Gastroesophageal sphincter (tissue), 4 donors: ENCODE measurements at regions not wholly inside any gene's neighbourhood (a gene's known extent, or its start where the extent isn't known, plus 50 kb on each side); places are given as distances from the start of the nearest gene placed in this dataset.

ENCODE experiments used
- ATAC-seq: fragments of 150-250 bp; one replicate; pipeline ENCODE4 v1.9.1; 2016; ENCODE audit warnings: mild to moderate bottlenecking, moderate library complexity
- H3K27ac ChIP-seq, 4 donors: fragments of 200-600 bp; sonication (generic) in 3 of 4; 1 replicate in 3 of 4; 2 replicates in 1 of 4; pipeline ENCODE4 v1.5.1; 2016 to 2019
- H3K27me3 ChIP-seq: fragments of 200-600 bp; sonication (generic); one replicate; pipeline ENCODE4 v1.5.1; 2019
- H3K36me3 ChIP-seq, 2 donors: fragments of 200-600 bp; sonication (generic); one replicate each; pipeline ENCODE4 v1.5.1; 2019; ENCODE audit warnings: control low read depth in 1 of 2
- H3K4me1 ChIP-seq, 3 donors: fragments of 200-600 bp; sonication (generic); 1 replicate in 2 of 3; 2 replicates in 1 of 3; pipeline ENCODE4 v1.5.1; 2016 to 2019; ENCODE audit warnings: control low read depth in 2 of 3
- H3K4me3 ChIP-seq, 2 donors: fragments of 200-600 bp; sonication (generic); one replicate each; pipeline ENCODE4 v1.5.1; 2019; ENCODE audit warnings: mild to moderate bottlenecking in 1 of 2, moderate library complexity in 1 of 2
- H3K9me3 ChIP-seq, 3 donors: fragments of 200-600 bp; sonication (generic); one replicate each; pipeline ENCODE4 v1.5.1; 2017 to 2019; ENCODE audit warnings: control low read depth in 2 of 3
- EP300 ChIP-seq: sonication (generic); formaldehyde crosslinking; IDR thresholded peaks from one replicate; pipeline ENCODE4 v1.6.1; 2017; ENCODE audit warnings: antibody characterized with exemption, mild to moderate bottlenecking
- POLR2A ChIP-seq, 2 donors: fragments of 450-650 bp; IDR thresholded peaks; one replicate each; pipeline ENCODE4 v1.6.1; 2017; ENCODE audit warnings: antibody characterized with exemption in 2 of 2, mild to moderate bottlenecking in 2 of 2, moderate library complexity in 1 of 2
- POLR2AphosphoS5 ChIP-seq: sonication (generic); formaldehyde crosslinking; IDR thresholded peaks from one replicate; pipeline ENCODE4 v1.6.1; 2017; ENCODE audit warnings: antibody characterized with exemption
- WGBS, 2 donors: methylation state at CpG; one replicate each; pipeline ENCODE4 v1.1.5; 2018; ENCODE audit warnings: low coverage in 1 of 2; 5-methylcytosine and 5-hydroxymethylcytosine counted together
- TF ChIP-seq, protein P1 (sequence below), 4 experiments: fragments of 200-600 bp in 2 of 4; fragments of 450-650 bp in 2 of 4; sonication (generic) in 1 of 4; IDR thresholded peaks; one replicate each; pipeline ENCODE4 v1.5.1; 2017 to 2019; ENCODE audit warnings: antibody characterized with exemption in 4 of 4, mild to moderate bottlenecking in 2 of 4, moderate library complexity in 2 of 4

DNA sequence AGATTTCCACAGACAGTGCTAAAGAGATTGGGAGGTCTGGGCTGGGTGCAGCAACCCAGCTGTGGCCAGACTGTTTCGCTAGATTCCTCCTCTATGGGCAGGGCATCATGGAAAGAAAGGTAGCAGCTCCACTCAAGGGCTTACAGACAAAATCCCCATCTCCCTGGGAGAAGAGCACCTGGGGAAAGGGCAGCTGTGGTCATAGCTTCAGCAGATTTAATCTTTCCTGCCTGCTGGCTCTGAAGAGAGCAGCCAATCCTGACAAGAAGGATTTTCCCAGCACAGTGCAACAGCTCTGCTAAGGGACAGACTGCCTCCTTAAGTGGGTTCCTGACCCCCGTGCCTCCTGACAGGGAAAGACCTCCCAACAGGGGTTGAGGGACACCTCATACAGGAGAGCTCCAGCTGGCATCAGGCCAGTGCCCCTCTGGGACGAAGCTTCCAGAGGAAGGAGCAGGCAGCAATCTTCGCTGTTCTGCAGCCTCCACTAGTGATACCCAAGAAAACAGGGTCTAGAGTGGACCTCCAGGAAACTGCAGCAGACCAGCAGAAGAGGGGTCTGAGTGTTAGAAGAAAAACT, 1379.3 kb upstream of the ACO1 start:
- ATAC-seq, result no peak
- Histone ChIP-seq H3K4me3 (no peak overlapping the region), H3K9me3 (no peaks in the 10 kb centered on the region), H3K27me3 (no peaks in the 10 kb centered on the region), H3K36me3 (no peaks in the 10 kb centered on the region), H3K27ac (no peak overlapping the region), H3K4me1 (no peaks in the 10 kb centered on the region)
- TF ChIP-seq, protein P1, sequence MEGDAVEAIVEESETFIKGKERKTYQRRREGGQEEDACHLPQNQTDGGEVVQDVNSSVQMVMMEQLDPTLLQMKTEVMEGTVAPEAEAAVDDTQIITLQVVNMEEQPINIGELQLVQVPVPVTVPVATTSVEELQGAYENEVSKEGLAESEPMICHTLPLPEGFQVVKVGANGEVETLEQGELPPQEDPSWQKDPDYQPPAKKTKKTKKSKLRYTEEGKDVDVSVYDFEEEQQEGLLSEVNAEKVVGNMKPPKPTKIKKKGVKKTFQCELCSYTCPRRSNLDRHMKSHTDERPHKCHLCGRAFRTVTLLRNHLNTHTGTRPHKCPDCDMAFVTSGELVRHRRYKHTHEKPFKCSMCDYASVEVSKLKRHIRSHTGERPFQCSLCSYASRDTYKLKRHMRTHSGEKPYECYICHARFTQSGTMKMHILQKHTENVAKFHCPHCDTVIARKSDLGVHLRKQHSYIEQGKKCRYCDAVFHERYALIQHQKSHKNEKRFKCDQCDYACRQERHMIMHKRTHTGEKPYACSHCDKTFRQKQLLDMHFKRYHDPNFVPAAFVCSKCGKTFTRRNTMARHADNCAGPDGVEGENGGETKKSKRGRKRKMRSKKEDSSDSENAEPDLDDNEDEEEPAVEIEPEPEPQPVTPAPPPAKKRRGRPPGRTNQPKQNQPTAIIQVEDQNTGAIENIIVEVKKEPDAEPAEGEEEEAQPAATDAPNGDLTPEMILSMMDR (IDR thresholded peaks at IDR 0.05), result no peak
- WGBS, 2 donors, result 60% methylated on average over 1 of the region's 4 CpGs; no CpG with 5 or more reads in 1 of the 2 donors

DNA sequence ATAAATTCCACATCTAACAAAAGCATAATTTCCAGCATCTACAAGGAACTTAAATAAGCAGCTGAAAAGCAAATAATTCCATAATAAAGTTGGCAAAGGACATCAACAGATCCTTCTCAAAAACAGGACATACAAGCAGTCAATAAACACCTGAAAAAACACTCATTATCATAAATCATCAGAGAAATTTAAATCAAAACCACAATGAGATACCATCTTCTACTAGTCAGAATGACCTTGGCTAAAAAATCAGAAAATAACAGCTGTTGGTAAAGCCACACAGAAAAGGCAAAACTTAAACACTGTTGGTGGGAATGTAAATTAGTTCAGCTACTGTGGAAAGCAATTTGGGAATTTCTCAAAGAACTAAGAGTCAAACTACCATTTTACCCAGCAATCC, 1371.1 kb upstream of the ACO1 start:
- Histone ChIP-seq H3K36me3 (no peaks in the 10 kb centered on the region), H3K4me3 (no peak overlapping the region), H3K9me3 (no peaks in the 10 kb centered on the region), H3K4me1 (no peaks in the 10 kb centered on the region), H3K27ac (no peak overlapping the region), H3K27me3 (no peaks in the 10 kb centered on the region)
- ATAC-seq, result no peak
- no peak for TF ChIP-seq EP300
- TF ChIP-seq POLR2AphosphoS5, result no peak
- no peak for TF ChIP-seq POLR2A (IDR thresholded peaks at IDR 0.05)
- TF ChIP-seq, protein P1 (IDR thresholded peaks at IDR 0.05), result no peak

DNA sequence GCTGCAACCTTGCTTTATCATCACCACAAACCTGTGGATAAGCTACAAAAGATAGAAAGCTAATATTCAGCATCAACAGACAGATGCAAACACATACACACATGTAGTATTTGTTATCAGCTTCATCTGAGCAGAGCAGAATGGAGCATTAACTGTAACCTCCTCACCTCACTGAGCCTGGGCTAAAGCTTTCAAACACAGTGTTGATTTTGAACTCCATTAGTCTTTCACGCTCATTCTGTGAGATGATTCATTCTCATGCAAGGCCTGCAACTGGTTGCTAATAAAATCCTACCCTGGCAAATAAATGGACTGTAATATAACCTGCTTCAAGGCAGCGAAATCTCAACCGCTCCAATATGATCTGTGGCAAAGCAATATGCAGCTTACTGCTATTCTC, 1360.6 kb upstream of the ACO1 start:
- no peaks in the 10 kb centered on the region for H3K36me3 ChIP-seq
- ATAC-seq, result no peak
- no peak for TF ChIP-seq POLR2A (IDR thresholded peaks at IDR 0.05)
- no peak for TF ChIP-seq POLR2AphosphoS5
- no peak for TF ChIP-seq EP300
- TF ChIP-seq, protein P1 (IDR thresholded peaks at IDR 0.05), result no peak
- H3K27ac ChIP-seq, result no peak overlapping the region
- no peaks in the 10 kb centered on the region for H3K27me3 ChIP-seq
- H3K9me3 ChIP-seq, result no peaks in the 10 kb centered on the region
- H3K4me3 ChIP-seq, result no peak overlapping the region
- H3K4me1 ChIP-seq, result no peaks in the 10 kb centered on the region
- WGBS, 2 donors, result 47 to 86% methylated on average over 3 of the region's 3 CpGs

DNA sequence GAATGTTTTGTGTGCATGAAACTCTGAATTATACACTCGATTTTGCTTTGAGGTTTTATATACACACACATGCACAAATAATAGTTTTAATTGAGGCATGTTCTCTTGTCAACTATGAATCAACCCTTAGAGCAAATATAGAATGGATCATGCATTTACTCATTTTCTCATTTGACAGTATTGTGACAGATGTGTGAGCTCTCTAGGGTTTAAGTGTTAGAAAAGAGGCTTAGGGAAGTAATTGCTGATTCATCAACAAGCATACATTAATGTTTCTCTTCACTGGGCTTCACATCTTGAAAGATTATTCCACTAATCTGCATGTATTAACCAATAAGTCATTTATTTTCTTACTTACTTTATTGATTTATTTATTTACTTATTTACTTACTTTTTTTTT, 1356.8 kb upstream of the ACO1 start:
- H3K4me1 ChIP-seq, result peaks cover 0 to 10% (median 0%) of the 10 kb centered on the region in 3 donors
- TF ChIP-seq, protein P1 (IDR thresholded peaks at IDR 0.05), result no peak
- TF ChIP-seq POLR2AphosphoS5 (no peak), EP300 (no peak), POLR2A (IDR thresholded peaks at IDR 0.05) (no peak)
- H3K36me3 ChIP-seq, result no peaks in the 10 kb centered on the region
- H3K27me3 ChIP-seq, result no peaks in the 10 kb centered on the region
- WGBS, 2 donors, result 35 to 53% methylated on average over 1 of the region's 1 CpG
- ATAC-seq, result no peak
- H3K9me3 ChIP-seq, result no peaks in the 10 kb centered on the region
- H3K4me3 ChIP-seq, result no peak overlapping the region
- no peak overlapping the region for H3K27ac ChIP-seq

DNA sequence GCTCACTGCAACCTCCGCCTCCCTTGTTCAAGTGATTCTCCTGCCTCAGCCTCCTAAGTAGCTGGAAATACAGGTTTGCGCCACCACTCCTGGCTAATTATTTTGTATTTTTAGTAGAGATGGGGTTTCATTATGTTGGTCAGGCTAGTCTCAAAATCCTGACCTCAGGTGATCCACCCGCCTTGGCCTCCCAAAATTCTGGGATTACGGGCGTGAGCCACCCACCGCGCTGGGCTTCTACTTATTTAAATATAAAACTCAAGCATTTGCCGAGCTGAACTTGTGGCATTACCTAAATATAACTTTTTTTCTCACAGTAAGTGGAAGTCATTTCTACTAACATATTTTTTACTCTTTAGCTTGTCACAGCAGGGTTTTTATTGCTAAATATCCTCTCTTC, 1356.3 kb upstream of the ACO1 start:
- Histone ChIP-seq H3K27me3 (no peaks in the 10 kb centered on the region), H3K36me3 (no peaks in the 10 kb centered on the region), H3K9me3 (no peaks in the 10 kb centered on the region), H3K27ac (no peak overlapping the region), H3K4me1 (peaks cover 0 to 10% (median 0%) of the 10 kb centered on the region in 3 donors), H3K4me3 (no peak overlapping the region)
- TF ChIP-seq, protein P1 (IDR thresholded peaks at IDR 0.05), result no peak
- TF ChIP-seq POLR2A (IDR thresholded peaks at IDR 0.05) (no peak), EP300 (no peak), POLR2AphosphoS5 (no peak)
- 82 to 83% methylated on average over 2 to 6 of the region's 8 CpGs for WGBS, 2 donors
- ATAC-seq, result no peak
